HCT116 (cell line): ENCODE measurements at regions not wholly inside any gene's neighbourhood (a gene's known extent, or its start where the extent isn't known, plus 50 kb on each side); places are given as distances from the start of the nearest gene placed in this dataset.

Experiments used
- CTCF ChIP-seq, 3 experiments: fragments of 200-600 bp in 1 of 3; sonication (generic) in 1 of 3; IDR thresholded peaks in 2 of 3; conservative IDR thresholded peaks in 1 of 3; 2 replicates each; pipeline ENCODE4 v1.5.1; 2012 to 2017; ENCODE audit warnings: low read depth in 2 of 3, low read length in 2 of 3, antibody characterized with exemption in 1 of 3, borderline replicate concordance in 1 of 3, control low read depth in 1 of 3, mild to moderate bottlenecking in 1 of 3, mixed read lengths in 1 of 3, mixed run types in 1 of 3, moderate library complexity in 1 of 3; ENCODE audit not compliant: insufficient read depth in 1 of 3
- EZH2 ChIP-seq: fragments of 200-600 bp; sonication (generic); IDR thresholded peaks from 2 replicates; pipeline ENCODE4 v1.6.1; 2017; ENCODE audit warnings: antibody characterized with exemption, mixed run types

DNA sequence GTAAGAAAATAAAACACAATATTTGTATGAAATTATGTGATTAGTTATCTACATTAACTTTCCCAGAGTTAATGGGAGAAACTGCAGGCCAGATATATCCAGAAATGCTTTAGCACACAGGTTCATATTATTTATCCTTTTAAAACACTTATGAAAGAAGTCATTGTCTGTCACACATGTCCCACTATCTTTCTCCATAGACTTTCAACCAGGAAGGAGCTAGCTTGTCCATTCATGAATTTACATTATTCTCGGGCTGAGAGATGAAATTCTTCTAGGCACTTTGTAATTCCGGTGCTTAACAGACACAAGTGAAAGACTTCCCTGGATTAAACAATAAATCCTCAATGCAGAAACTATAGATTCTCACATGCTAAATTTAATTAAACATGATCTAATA, 1043.2 kb downstream of the CDH9 start:
- TF ChIP-seq EZH2 (no peak), CTCF (IDR thresholded peaks at IDR 0.05 in 2 of 3, conservative IDR thresholded peaks at IDR 0.05 in 1 of 3; ENCODE audit: borderline replicate concordance in 1 of 3, insufficient read depth in 1 of 3, low read depth in 2 of 3, low read length in 2 of 3) (no peak)
